Transverse colon (tissue), 4 donors: ENCODE measurements at regions not wholly inside any gene's neighbourhood (a gene's known extent, or its start where the extent isn't known, plus 50 kb on each side); places are given as distances from the start of the nearest gene placed in this dataset.
"Not testable (repeated sequence)": the region's sequence is repeated elsewhere in the genome, so short reads cannot be mapped to it uniquely, and the experiment has no call there.

ENCODE experiments used
- CTCF ChIP-seq, 5 experiments: fragments of 200-600 bp in 3 of 5; fragments of 450-650 bp in 2 of 5; sonication (generic) in 3 of 5; IDR thresholded peaks; 1 replicate in 2 of 5; 2 replicates in 3 of 5; pipeline ENCODE4 v1.5.1; 2016 to 2017; ENCODE audit warnings: antibody characterized with exemption in 5 of 5, inconsistent platforms in 3 of 5, mild to moderate bottlenecking in 2 of 5, moderate library complexity in 1 of 5
- POLR2AphosphoS5 ChIP-seq, 3 donors: sonication (generic); formaldehyde crosslinking; IDR thresholded peaks; one replicate each; pipeline ENCODE4 v1.6.1; 2016; ENCODE audit warnings: antibody characterized with exemption in 3 of 3

- TF ChIP-seq CTCF, POLR2AphosphoS5 (IDR thresholded peaks at IDR 0.05): not testable (repeated sequence)
Observed at GRCh38 chr21:6482616-6483015, 4038.8 kb upstream of the TPTE start.
